ENCODE measurements at regions not wholly inside any gene's neighbourhood (a gene's known extent, or its start where the extent isn't known, plus 50 kb on each side); places are given as distances from the start of the nearest gene placed in this dataset.

- Histone ChIP-seq H3K4me2 (ENCODE audit: unreplicated experiment) (no peak overlapping the region), H3K9ac (no peak overlapping the region), H3K27me3 (replicated peaks; ENCODE audit: insufficient read depth) (no peaks in the 10 kb centered on the region), H3K9me2 (ENCODE audit: insufficient read depth) (no peaks in the 10 kb centered on the region), H3K79me2 (ENCODE audit: insufficient read depth) (no peaks in the 10 kb centered on the region), H3K9me3 (ENCODE audit: low read depth) (no peaks in the 10 kb centered on the region), H3K4me3 (no peak overlapping the region), H3F3A (ENCODE audit: insufficient read depth) (no peaks in the 10 kb centered on the region), H4K20me1 (ENCODE audit: insufficient read depth) (no peaks in the 10 kb centered on the region), H3K4me1 (ENCODE audit: insufficient read depth) (no peaks in the 10 kb centered on the region), H3K36me3 (ENCODE audit: low read depth) (no peaks in the 10 kb centered on the region), H2AFZ (no peak overlapping the region), H3K27ac (no peak overlapping the region)
- TF ChIP-seq EZH2 (IDR thresholded peaks at IDR 0.05; ENCODE audit: insufficient read depth, poor library complexity, severe bottlenecking) (no peak), EZH2phosphoT487 (IDR thresholded peaks at IDR 0.05; ENCODE audit: insufficient read depth, low read depth) (no peak)
- WGBS, 2 experiments (ENCODE audit: low coverage in 1 of 2, low lambda C conversion rate in 2 of 2, missing lambda C conversion rate in 2 of 2), result 1 to 4% methylated on average over 4 of the region's 4 CpGs
- in situ Hi-C loops (cut with MboI), result no loop called here
- DNase-seq, result no peak
These were observed 700.0 kb upstream of the SOX11 start for GRCh38 chr2:4992226-4992625.

GRCh38 chr2:4995466-4995865 lies 696.7 kb upstream of the SOX11 start:
- no peak overlapping the region for H3K4me3 ChIP-seq
- no peaks in the 10 kb centered on the region for H3K79me2 ChIP-seq (ENCODE audit: insufficient read depth)
- no peaks in the 10 kb centered on the region for H3K9me2 ChIP-seq (ENCODE audit: insufficient read depth)
- no peak overlapping the region for H3K9ac ChIP-seq
- H3K27me3 ChIP-seq (replicated peaks; ENCODE audit: insufficient read depth), result no peaks in the 10 kb centered on the region
- no peaks in the 10 kb centered on the region for H3F3A ChIP-seq (ENCODE audit: insufficient read depth)
- H2AFZ ChIP-seq, result no peak overlapping the region
- no peaks in the 10 kb centered on the region for H3K36me3 ChIP-seq (ENCODE audit: low read depth)
- H3K4me2 ChIP-seq (ENCODE audit: unreplicated experiment), result no peak overlapping the region
- DNase-seq, result no peak
- WGBS, 2 experiments (ENCODE audit: low coverage in 1 of 2, low lambda C conversion rate in 2 of 2, missing lambda C conversion rate in 2 of 2), result 7 to 13% methylated on average over 5 of the region's 5 CpGs
- H3K27ac ChIP-seq, result no peak overlapping the region
- no peaks in the 10 kb centered on the region; the same call in 1 of the 2 replicates for H4K20me1 ChIP-seq (ENCODE audit: insufficient read depth)
- H3K4me1 ChIP-seq (ENCODE audit: insufficient read depth), result no peaks in the 10 kb centered on the region
- TF ChIP-seq EZH2phosphoT487 (IDR thresholded peaks at IDR 0.05; ENCODE audit: insufficient read depth, low read depth), result no peak
- no peak for TF ChIP-seq EZH2 (IDR thresholded peaks at IDR 0.05; ENCODE audit: insufficient read depth, poor library complexity, severe bottlenecking)
- in situ Hi-C loops (cut with MboI), result no loop called here
- no peaks in the 10 kb centered on the region for H3K9me3 ChIP-seq (ENCODE audit: low read depth)

- H3K4me2 ChIP-seq (ENCODE audit: unreplicated experiment), result no peak overlapping the region
- H4K20me1 ChIP-seq (ENCODE audit: insufficient read depth), result no peaks in the 10 kb centered on the region
- H3K4me3 ChIP-seq, result no peak overlapping the region
- H3K9me2 ChIP-seq (ENCODE audit: insufficient read depth), result no peaks in the 10 kb centered on the region
- no peaks in the 10 kb centered on the region for H3K79me2 ChIP-seq (ENCODE audit: insufficient read depth)
- no peaks in the 10 kb centered on the region for H3F3A ChIP-seq (ENCODE audit: insufficient read depth)
- no peaks in the 10 kb centered on the region for H3K27me3 ChIP-seq (replicated peaks; ENCODE audit: insufficient read depth)
- no peak overlapping the region for H2AFZ ChIP-seq
- in situ Hi-C loops (cut with MboI), result no loop called here
- no peak for DNase-seq
- 13 to 17% methylated on average over 5 of the region's 5 CpGs for WGBS, 2 experiments (ENCODE audit: low coverage in 1 of 2, low lambda C conversion rate in 2 of 2, missing lambda C conversion rate in 2 of 2)
- no peaks in the 10 kb centered on the region for H3K9me3 ChIP-seq (ENCODE audit: low read depth)
- no peak overlapping the region for H3K27ac ChIP-seq
- no peaks in the 10 kb centered on the region for H3K4me1 ChIP-seq (ENCODE audit: insufficient read depth)
- no peaks in the 10 kb centered on the region for H3K36me3 ChIP-seq (ENCODE audit: low read depth)
- no peak for TF ChIP-seq EZH2 (IDR thresholded peaks at IDR 0.05; ENCODE audit: insufficient read depth, poor library complexity, severe bottlenecking)
- H3K9ac ChIP-seq, result no peak overlapping the region
These were observed 684.6 kb upstream of the SOX11 start for GRCh38 chr2:5007596-5007995.

- TF ChIP-seq EZH2 (IDR thresholded peaks at IDR 0.05; ENCODE audit: insufficient read depth, poor library complexity, severe bottlenecking) (no peak), EZH2phosphoT487 (IDR thresholded peaks at IDR 0.05; ENCODE audit: insufficient read depth, low read depth) (no peak)
- WGBS, 2 experiments (ENCODE audit: low coverage in 1 of 2, low lambda C conversion rate in 2 of 2, missing lambda C conversion rate in 2 of 2), result 9% methylated on average over 5 of the region's 5 CpGs
- no peaks in the 10 kb centered on the region for H3K36me3 ChIP-seq (ENCODE audit: low read depth)
- H3K9ac ChIP-seq, result no peak overlapping the region
- H3K9me2 ChIP-seq (ENCODE audit: insufficient read depth), result no peaks in the 10 kb centered on the region
- DNase-seq, result no peak
- H3K9me3 ChIP-seq (ENCODE audit: low read depth), result no peaks in the 10 kb centered on the region
- no peak overlapping the region for H3K4me2 ChIP-seq (ENCODE audit: unreplicated experiment)
- H2AFZ ChIP-seq, result no peak overlapping the region
- H3F3A ChIP-seq (ENCODE audit: insufficient read depth), result peaks cover 10% of the 10 kb centered on the region
- no peak overlapping the region for H3K4me3 ChIP-seq
- H3K79me2 ChIP-seq (ENCODE audit: insufficient read depth), result no peaks in the 10 kb centered on the region
- H3K27me3 ChIP-seq (replicated peaks; ENCODE audit: insufficient read depth), result no peaks in the 10 kb centered on the region
- H3K27ac ChIP-seq, result no peak overlapping the region
- H3K4me1 ChIP-seq (ENCODE audit: insufficient read depth), result no peaks in the 10 kb centered on the region
- in situ Hi-C loops (cut with MboI), result no loop called here
- no peaks in the 10 kb centered on the region for H4K20me1 ChIP-seq (ENCODE audit: insufficient read depth)
These were observed 672.9 kb upstream of the SOX11 start for GRCh38 chr2:5019324-5019723.

All from GM23248 (cell line).